SU-DHL-6 (cell line): ENCODE measurements at regions not wholly inside any gene's neighbourhood (a gene's known extent, or its start where the extent isn't known, plus 50 kb on each side); places are given as distances from the start of the nearest gene placed in this dataset.

ENCODE experiments used
- H2AFZ ChIP-seq: fragments of 200-600 bp; sonication (generic); 2 replicates; pipeline ENCODE4 v1.6.1; 2014; ENCODE audit warnings: low read depth, mild to moderate bottlenecking, moderate library complexity, mixed read lengths, antibody characterized with exemption, low read length; ENCODE audit not compliant: severe bottlenecking
- H3F3A ChIP-seq: fragments of 200-600 bp; shearing (Covaris generic); 2 replicates; pipeline ENCODE4 v1.6.0; 2016; ENCODE audit warnings: antibody characterized with exemption, mild to moderate bottlenecking; ENCODE audit not compliant: insufficient read depth
- H3K27ac ChIP-seq: fragments of 200-600 bp; sonication (generic); 2 replicates; pipeline ENCODE4 v1.5.1; 2016; ENCODE audit warnings: low read depth, mild to moderate bottlenecking, low read length, moderate library complexity, mixed read lengths
- H3K27me3 ChIP-seq: fragments of 200-600 bp; sonication (generic), shearing (Covaris generic); 2 replicates; pipeline ENCODE4 v1.6.0; 2014; ENCODE audit warnings: mild to moderate bottlenecking, low read length
- H3K36me3 ChIP-seq: fragments of 200-600 bp; sonication (generic); 2 replicates; pipeline ENCODE4 v1.6.1; 2014; ENCODE audit warnings: mild to moderate bottlenecking, low read length, mixed read lengths
- H3K4me2 ChIP-seq: fragments of 300-600, 200-600 bp; shearing (Covaris generic), sonication (generic); 2 replicates; pipeline ENCODE4 v1.6.0; 2014; ENCODE audit warnings: low read length, low read depth, mild to moderate bottlenecking; ENCODE audit not compliant: poor library complexity, severe bottlenecking
- H3K4me3 ChIP-seq: fragments of 200-600 bp; sonication (generic); 2 replicates; pipeline ENCODE4 v1.5.1; 2014; ENCODE audit warnings: antibody characterized with exemption, low read length, mild to moderate bottlenecking, mixed read lengths; ENCODE audit not compliant: insufficient read depth, poor library complexity, severe bottlenecking
- H3K79me2 ChIP-seq: fragments of 200-600 bp; sonication (generic); 2 replicates; pipeline ENCODE4 v1.6.1; 2014; ENCODE audit warnings: mild to moderate bottlenecking, low read length, moderate library complexity; ENCODE audit not compliant: insufficient read depth
- H3K9ac ChIP-seq: fragments of 200-600 bp; sonication (generic); 2 replicates; pipeline ENCODE4 v1.7.0; 2014; ENCODE audit warnings: mild to moderate bottlenecking, low read length
- H3K9me2 ChIP-seq: fragments of 200-600 bp; sonication (generic); replicated peaks from 2 replicates; pipeline ENCODE4 v1.6.1; 2014; ENCODE audit warnings: low read length; ENCODE audit not compliant: insufficient read depth
- H3K9me3 ChIP-seq: fragments of 200-600 bp; sonication (generic); 2 replicates; pipeline ENCODE4 v1.6.1; 2014; ENCODE audit warnings: low read length, mixed read lengths; ENCODE audit not compliant: insufficient read depth
- H4K20me1 ChIP-seq: fragments of 200-600 bp; sonication (generic); 2 replicates; pipeline ENCODE4 v1.6.1; 2014; ENCODE audit warnings: low read depth, mild to moderate bottlenecking, antibody characterized with exemption, low read length, moderate library complexity, mixed read lengths
- CTCF ChIP-seq: fragments of 200-600 bp; sonication (generic); IDR thresholded peaks from one replicate; pipeline ENCODE4 v1.5.1; 2017; ENCODE audit warnings: antibody characterized with exemption, mild to moderate bottlenecking, low read length, moderate library complexity; ENCODE audit not compliant: insufficient read depth, poor library complexity, severe bottlenecking
- EZH2phosphoT487 ChIP-seq: fragments of 200-600 bp; sonication (generic), shearing (Covaris generic); conservative IDR thresholded peaks from 2 replicates; pipeline ENCODE4 v1.6.1; 2018; ENCODE audit warnings: mild to moderate bottlenecking, antibody characterized with exemption, low read length, moderate library complexity, mixed read lengths

GRCh38 chr2:181371782-181372645, 85.2 kb upstream of the ITGA4 start:
- Histone ChIP-seq H3K4me2 (no peak overlapping the region), H3K79me2 (no peaks in the 10 kb centered on the region), H3K27ac (no peak overlapping the region), H3K9me2 (no peaks in the 10 kb centered on the region), H4K20me1 (no peaks in the 10 kb centered on the region), H3K36me3 (no peaks in the 10 kb centered on the region), H2AFZ (no peak overlapping the region), H3F3A (no peaks in the 10 kb centered on the region), H3K9me3 (no peaks in the 10 kb centered on the region), H3K27me3 (no peaks in the 10 kb centered on the region), H3K9ac (no peak overlapping the region), H3K4me3 (no peak overlapping the region)
- TF ChIP-seq EZH2phosphoT487 (no peak), CTCF (no peak)

- H2AFZ ChIP-seq, result no peak overlapping the region
- no peaks in the 10 kb centered on the region for H3K36me3 ChIP-seq
These were observed 84.5 kb upstream of the ITGA4 start for GRCh38 chr2:181372646-181373040.

GRCh38 chr2:181374781-181375675, 82.2 kb upstream of the ITGA4 start:
- H3K36me3 ChIP-seq, result no peaks in the 10 kb centered on the region
- H3K9me2 ChIP-seq, result no peaks in the 10 kb centered on the region
- no peak overlapping the region for H3K9ac ChIP-seq
- H3K4me3 ChIP-seq, result no peak overlapping the region
- H2AFZ ChIP-seq, result peak overlapping the region; percentile 23
- H3K27ac ChIP-seq, result no peak overlapping the region
- H3F3A ChIP-seq, result no peaks in the 10 kb centered on the region
- TF ChIP-seq CTCF, result no peak
- TF ChIP-seq EZH2phosphoT487, result no peak
- H3K79me2 ChIP-seq, result no peaks in the 10 kb centered on the region
- no peak overlapping the region for H3K4me2 ChIP-seq
- H3K9me3 ChIP-seq, result no peaks in the 10 kb centered on the region
- no peaks in the 10 kb centered on the region for H4K20me1 ChIP-seq
- H3K27me3 ChIP-seq, result no peaks in the 10 kb centered on the region

More at GRCh38 chr2:181372646-181373040, 84.5 kb upstream of the ITGA4 start:
- Histone ChIP-seq H3K4me3 (no peak overlapping the region), H3F3A (no peaks in the 10 kb centered on the region), H3K9me3 (no peaks in the 10 kb centered on the region), H3K9me2 (no peaks in the 10 kb centered on the region), H3K27ac (no peak overlapping the region), H3K9ac (no peak overlapping the region), H3K79me2 (no peaks in the 10 kb centered on the region), H3K4me2 (no peak overlapping the region), H4K20me1 (no peaks in the 10 kb centered on the region), H3K27me3 (no peaks in the 10 kb centered on the region)
- TF ChIP-seq CTCF (no peak), EZH2phosphoT487 (no peak)
